GM21717 (cell line): ENCODE measurements at regions not wholly inside any gene's neighbourhood (a gene's known extent, or its start where the extent isn't known, plus 50 kb on each side); places are given as distances from the start of the nearest gene placed in this dataset.

ENCODE experiments used
- ATAC-seq: cut with Tn5 transposase; IDR thresholded peaks from one replicate; pipeline ENCODE4 v1.9.1; 2021; ENCODE audit warnings: mild to moderate bottlenecking, moderate library complexity; ENCODE audit not compliant: unreplicated experiment

DNA sequence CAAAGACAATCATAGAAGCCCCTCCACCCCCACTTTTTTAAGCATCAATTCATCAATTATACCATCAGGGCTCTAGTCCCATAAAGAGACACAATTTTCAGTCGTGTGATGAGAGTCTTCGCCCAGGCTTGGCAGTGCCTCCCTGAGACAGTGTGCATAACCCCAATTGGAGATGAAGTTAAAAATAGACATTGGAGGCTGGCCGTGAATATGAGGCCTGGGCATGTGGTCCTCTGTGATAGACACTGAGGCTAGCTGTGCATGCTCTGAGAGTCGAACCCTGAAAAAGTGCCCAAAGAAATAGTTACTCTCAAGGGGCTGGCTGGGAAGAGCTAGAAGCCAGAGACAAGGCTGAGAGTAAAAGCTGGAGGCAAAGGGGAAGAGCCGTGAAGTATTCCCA lies 248.6 kb upstream of the NR4A3 start:
- no peak for ATAC-seq

DNA sequence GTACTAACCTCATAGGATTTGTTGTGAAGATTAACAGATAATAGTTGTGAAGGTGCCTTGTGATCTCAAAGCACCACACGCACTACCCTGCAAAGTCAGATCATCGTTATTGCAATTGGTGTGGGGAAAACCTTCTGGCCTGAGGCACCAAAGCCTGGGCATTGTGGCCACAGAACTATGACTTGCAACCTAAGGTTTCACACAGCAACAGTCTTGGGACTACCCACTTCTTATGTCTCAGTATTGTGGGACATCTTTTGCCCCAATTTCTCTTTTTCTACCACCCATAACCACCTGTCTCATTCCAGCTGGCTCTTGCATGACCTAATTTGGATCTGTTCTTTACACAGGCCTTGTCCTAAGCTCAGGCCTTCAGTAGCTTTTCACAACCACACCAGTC lies 247.8 kb upstream of the NR4A3 start:
- no peak for ATAC-seq

DNA sequence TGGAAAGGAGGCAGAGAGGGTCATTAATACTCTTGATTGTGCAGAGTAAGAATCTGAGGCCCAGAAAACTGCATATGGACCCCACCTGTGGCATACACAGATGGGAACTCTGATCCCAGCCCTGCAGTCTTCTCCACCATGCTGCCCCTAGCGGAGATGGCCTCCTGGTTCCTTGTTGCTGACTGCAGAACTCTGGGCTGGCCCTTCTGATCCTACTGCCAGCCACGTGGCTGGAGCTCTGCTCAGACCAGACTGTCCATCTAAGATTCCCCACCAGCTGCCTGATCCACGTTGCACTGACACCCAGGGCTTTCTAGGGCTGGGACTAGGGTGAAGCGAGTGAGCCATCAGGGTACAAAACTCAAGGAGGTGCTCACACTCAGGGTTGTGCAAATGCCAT lies 245.7 kb upstream of the NR4A3 start:
- no peak for ATAC-seq

DNA sequence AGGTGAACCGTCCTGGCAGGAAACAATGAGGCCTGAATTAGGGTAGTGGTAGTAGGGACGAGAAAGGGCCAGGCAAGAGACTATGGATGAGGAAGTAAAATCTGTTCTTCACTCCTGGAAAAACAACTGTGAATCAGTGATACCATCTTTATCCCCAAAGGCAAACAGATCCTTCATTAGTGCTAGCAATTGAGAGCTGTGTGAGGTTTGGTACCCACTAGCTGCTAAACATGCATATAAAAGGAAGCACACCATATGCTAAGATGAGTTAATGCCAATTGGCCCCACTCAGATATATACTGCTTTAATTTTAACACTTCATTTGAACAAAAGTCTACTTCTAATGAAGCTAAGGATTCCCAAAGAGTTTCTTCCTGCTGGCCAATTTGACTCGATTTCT lies 244.8 kb upstream of the NR4A3 start:
- no peak for ATAC-seq

GRCh38 chr9:99577351-99577750 lies 244.3 kb upstream of the NR4A3 start:
- ATAC-seq: no peak

DNA sequence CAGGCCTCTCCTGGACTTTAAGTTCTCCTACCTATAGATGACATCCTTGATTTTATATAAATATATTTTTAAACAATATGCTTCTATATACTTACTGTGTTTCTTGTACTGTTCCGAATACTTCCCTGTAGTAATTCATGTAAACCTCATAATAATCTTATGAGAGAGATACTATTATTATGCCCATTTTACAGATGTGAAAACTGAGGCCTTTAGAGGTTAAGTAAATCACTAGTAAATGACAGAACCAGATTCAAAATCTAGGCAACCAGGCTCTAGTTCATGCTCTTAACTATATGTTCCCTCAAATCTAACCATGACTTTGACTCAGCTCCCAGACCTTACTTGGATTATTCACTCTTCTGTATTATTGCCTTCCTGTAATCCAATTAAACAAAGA lies 243.0 kb upstream of the NR4A3 start:
- no peak for ATAC-seq

GRCh38 chr9:99579964-99580363 lies 241.7 kb upstream of the NR4A3 start:
- no peak for ATAC-seq

- ATAC-seq: no peak
Measured at GRCh38 chr9:99582814-99583213, 238.9 kb upstream of the NR4A3 start.

- no peak for ATAC-seq
Measured at GRCh38 chr9:99588299-99588698, 233.4 kb upstream of the NR4A3 start.

DNA sequence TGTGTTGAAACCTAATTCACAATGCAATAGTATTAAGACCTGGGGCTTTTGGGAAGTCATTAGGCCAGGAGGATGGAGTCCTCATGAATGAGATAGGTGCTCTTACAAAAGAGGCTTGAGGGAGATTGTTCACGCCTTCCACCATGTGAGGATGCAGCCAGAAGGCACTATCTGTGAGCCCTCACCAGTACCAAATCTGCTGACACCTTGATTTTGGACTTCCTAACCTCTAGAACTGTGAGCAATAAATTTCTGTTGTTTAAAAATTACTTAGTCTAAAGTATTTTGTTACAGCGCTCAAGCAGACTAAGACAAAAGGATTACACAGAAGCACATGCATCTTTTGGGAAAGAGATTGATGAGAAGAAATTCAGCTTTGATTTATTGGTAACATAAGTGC lies 232.9 kb upstream of the NR4A3 start:
- no peak for ATAC-seq

- no peak for ATAC-seq
Measured at GRCh38 chr9:99590410-99590809, 231.3 kb upstream of the NR4A3 start.

GRCh38 chr9:99590840-99591239 lies 230.8 kb upstream of the NR4A3 start:
- no peak for ATAC-seq

DNA sequence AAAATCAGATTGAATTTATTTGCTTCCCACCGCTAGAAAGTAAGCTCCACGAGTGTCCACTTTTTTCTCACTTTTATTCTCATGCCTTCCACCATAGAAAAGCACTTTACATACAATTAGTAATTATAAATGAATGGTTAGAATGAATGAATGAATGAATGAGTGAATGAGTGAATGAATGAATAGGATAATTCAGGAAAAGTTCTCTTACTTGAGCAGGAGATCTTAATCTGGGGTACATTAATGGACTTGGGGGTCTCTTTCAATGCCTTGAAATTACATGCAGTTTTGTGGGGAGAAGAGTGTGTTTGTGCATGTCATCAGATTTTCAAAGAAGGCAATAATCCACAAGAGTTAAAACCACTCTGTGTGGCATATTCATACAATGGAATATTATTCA lies 229.9 kb upstream of the NR4A3 start:
- no peak for ATAC-seq

GRCh38 chr9:99592834-99593574 lies 228.7 kb upstream of the NR4A3 start:
- no peak for ATAC-seq

DNA sequence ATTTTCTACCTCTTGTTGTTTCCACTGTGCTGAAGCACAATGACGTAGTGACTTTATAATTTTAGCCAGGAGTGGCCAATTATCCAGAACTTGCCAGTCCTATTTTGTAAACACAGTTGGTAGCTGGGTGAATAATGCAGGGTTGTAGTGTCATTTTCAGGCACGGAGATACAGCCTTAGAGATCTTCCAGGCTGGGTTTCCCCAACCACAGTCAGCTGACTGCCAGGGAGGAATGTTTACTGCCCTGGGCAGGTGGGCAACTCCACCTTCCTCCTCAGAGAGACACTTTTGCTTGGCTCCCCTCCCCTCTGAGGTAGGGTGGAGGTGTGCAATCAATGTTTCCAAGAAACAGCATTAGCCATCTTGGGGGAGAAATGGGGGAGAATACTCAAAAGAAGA lies 228.1 kb upstream of the NR4A3 start:
- no peak for ATAC-seq

- no peak for ATAC-seq
Measured at GRCh38 chr9:99594056-99594780, 227.5 kb upstream of the NR4A3 start.

- no peak for ATAC-seq
Measured at GRCh38 chr9:99595796-99596195, 225.9 kb upstream of the NR4A3 start.

GRCh38 chr9:99601571-99602111 lies 220.0 kb upstream of the NR4A3 start:
- ATAC-seq: no peak

DNA sequence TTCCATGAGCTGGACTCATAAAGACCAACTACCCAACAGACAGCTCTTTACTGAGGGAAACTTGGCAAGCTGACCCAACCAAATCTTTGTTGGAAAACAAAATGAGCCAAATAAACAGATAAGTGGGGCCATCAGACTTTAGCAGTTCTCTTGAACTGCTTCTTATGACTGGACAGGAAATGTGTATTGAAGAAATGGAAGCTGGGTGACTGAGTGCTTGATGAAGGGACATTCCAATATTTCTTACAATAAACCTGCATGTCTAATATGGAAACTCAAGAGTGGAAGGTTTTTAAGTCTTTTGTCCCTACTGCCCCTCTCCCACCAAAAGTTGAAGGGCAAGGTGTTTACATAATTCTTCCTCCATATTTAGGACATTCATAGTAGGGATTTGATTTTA lies 218.8 kb upstream of the NR4A3 start:
- no peak for ATAC-seq

- ATAC-seq: no peak
Measured at GRCh38 chr9:99605016-99605743, 216.5 kb upstream of the NR4A3 start.

DNA sequence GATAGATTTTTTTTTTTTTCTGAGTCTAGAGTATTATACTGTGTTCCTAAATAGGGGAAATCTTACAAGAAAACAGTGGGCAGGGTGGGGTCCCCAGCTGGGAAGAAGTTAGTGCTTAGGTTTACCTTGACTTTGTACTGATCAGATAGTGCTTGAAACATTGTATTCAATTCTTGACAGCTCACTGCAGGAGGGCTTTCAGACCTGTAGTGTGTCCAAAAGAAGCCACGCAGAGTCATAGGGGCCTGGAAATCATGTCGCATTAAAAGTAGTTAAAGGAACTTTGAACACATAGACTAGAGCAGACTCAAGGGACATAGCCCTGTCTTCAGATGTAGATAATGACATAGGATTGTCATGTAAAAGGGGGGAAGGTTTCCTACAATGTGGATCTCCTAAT lies 215.4 kb upstream of the NR4A3 start:
- no peak for ATAC-seq

- no peak for ATAC-seq
Measured at GRCh38 chr9:99606957-99607356, 214.7 kb upstream of the NR4A3 start.
